GM23338 (cell line): ENCODE measurements at regions not wholly inside any gene's neighbourhood (a gene's known extent, or its start where the extent isn't known, plus 50 kb on each side); places are given as distances from the start of the nearest gene placed in this dataset.
"Not testable (repeated sequence)": the region's sequence is repeated elsewhere in the genome, so short reads cannot be mapped to it uniquely, and the experiment has no call there.

ENCODE experiments used
- ATAC-seq: fragments of 200-7000 bp; cut with Tn5 transposase; 3 replicates; pipeline ENCODE4 v1.9.1; 2020
- DNase-seq: peaks from one replicate; pipeline ENCODE4 v3.0.0-alpha.2; 2015; ENCODE audit warnings: low spot score
- H2AFZ ChIP-seq: fragments of 200-600 bp; sonication (generic); 2 replicates; pipeline ENCODE4 v1.8.0; 2016; ENCODE audit warnings: antibody characterized with exemption, mild to moderate bottlenecking, moderate library complexity
- H3F3A ChIP-seq: fragments of 200-600 bp; sonication (generic); replicated peaks from 2 replicates; pipeline ENCODE4 v1.8.0; 2017; ENCODE audit warnings: antibody characterized with exemption, mixed run types, low read depth
- H3K27ac ChIP-seq: fragments of 200-600 bp; sonication (generic); 2 replicates; pipeline ENCODE4 v1.6.1; 2016; ENCODE audit warnings: low read depth
- H3K27me3 ChIP-seq: fragments of 200-600 bp; sonication (generic); 2 replicates; pipeline ENCODE4 v1.8.0; 2016; ENCODE audit warnings: mild to moderate bottlenecking, mixed run types, moderate library complexity; ENCODE audit not compliant: insufficient read depth
- H3K36me3 ChIP-seq: fragments of 200-600 bp; sonication (generic); 2 replicates; pipeline ENCODE4 v1.8.0; 2016; ENCODE audit warnings: mild to moderate bottlenecking; ENCODE audit not compliant: insufficient read depth
- H3K4me1 ChIP-seq: fragments of 200-600 bp; sonication (generic); 2 replicates; pipeline ENCODE4 v1.8.0; 2016; ENCODE audit warnings: mild to moderate bottlenecking, moderate library complexity; ENCODE audit not compliant: insufficient read depth
- H3K4me2 ChIP-seq: fragments of 200-600 bp; sonication (generic); 2 replicates; pipeline ENCODE4 v1.7.1; 2017; ENCODE audit warnings: mixed run types
- H3K4me3 ChIP-seq: fragments of 200-600 bp; sonication (generic); 2 replicates; pipeline ENCODE4 v1.6.1; 2016; ENCODE audit warnings: mixed run types
- H3K79me2 ChIP-seq: fragments of 200-600 bp; sonication (generic); replicated peaks from 2 replicates; pipeline ENCODE4 v1.8.0; 2017; ENCODE audit warnings: mild to moderate bottlenecking; ENCODE audit not compliant: insufficient read depth
- H3K9me2 ChIP-seq: fragments of 200-600 bp; sonication (generic); 2 replicates; pipeline ENCODE4 v1.8.0; 2017; ENCODE audit not compliant: insufficient read depth
- H4K20me1 ChIP-seq: fragments of 200-600 bp; sonication (generic); replicated peaks from 2 replicates; pipeline ENCODE4 v1.8.0; 2017; ENCODE audit warnings: mild to moderate bottlenecking; ENCODE audit not compliant: insufficient read depth
- H3K27ac Mint-ChIP-seq: 2 replicates; pipeline ENCODE4 v1.8.0; 2020; ENCODE audit warnings: inconsistent platforms, mild to moderate bottlenecking, moderate library complexity, mixed read lengths
- H3K27me3 Mint-ChIP-seq: 3 replicates; pipeline ENCODE4 v1.8.0; 2022; ENCODE audit warnings: low read depth, mild to moderate bottlenecking, moderate library complexity, mixed read lengths, inconsistent platforms; ENCODE audit not compliant: insufficient read depth, poor library complexity
- H3K36me3 Mint-ChIP-seq: 3 replicates; pipeline ENCODE4 v1.8.0; 2021; ENCODE audit warnings: low read depth, mild to moderate bottlenecking, inconsistent platforms, moderate library complexity, mixed read lengths
- H3K4me1 Mint-ChIP-seq: 3 replicates; pipeline ENCODE4 v1.8.0; 2020; ENCODE audit warnings: mild to moderate bottlenecking, inconsistent platforms, mixed read lengths
- H3K4me3 Mint-ChIP-seq: 3 replicates; pipeline ENCODE4 v1.8.0; 2021; ENCODE audit warnings: moderate library complexity, mild to moderate bottlenecking, inconsistent platforms, mixed read lengths
- H3K9me3 Mint-ChIP-seq: 3 replicates; pipeline ENCODE4 v1.8.0; 2020; ENCODE audit warnings: moderate library complexity, mild to moderate bottlenecking, inconsistent platforms, mixed read lengths
- CTCF ChIP-seq, 2 experiments: fragments of 200-600 bp in 1 of 2; sonication (generic) in 1 of 2; conservative IDR thresholded peaks; 2 replicates each; pipeline versions ENCODE4 v1.5.1 to v1.6.1; 2016 to 2017; ENCODE audit warnings: antibody characterized with exemption in 2 of 2, low read depth in 2 of 2, mild to moderate bottlenecking in 2 of 2, moderate library complexity in 1 of 2
- EZH2 ChIP-seq: fragments of 200-600 bp; sonication (generic); IDR thresholded peaks from one replicate; pipeline ENCODE4 v1.8.0; 2017; ENCODE audit warnings: antibody characterized with exemption, mild to moderate bottlenecking, low read depth; ENCODE audit not compliant: unreplicated experiment
- JUNB ChIP-seq: IDR thresholded peaks from one replicate; pipeline ENCODE4 v1.6.1; 2016; ENCODE audit warnings: antibody characterized with exemption; ENCODE audit not compliant: unreplicated experiment
- ZNF462 ChIP-seq: fragments of 250-450 bp; sonication (Bioruptor Pico); IDR thresholded peaks from 2 replicates; pipeline ENCODE4 v1.5.0; 2020; ENCODE audit warnings: mild to moderate bottlenecking, moderate library complexity

DNA sequence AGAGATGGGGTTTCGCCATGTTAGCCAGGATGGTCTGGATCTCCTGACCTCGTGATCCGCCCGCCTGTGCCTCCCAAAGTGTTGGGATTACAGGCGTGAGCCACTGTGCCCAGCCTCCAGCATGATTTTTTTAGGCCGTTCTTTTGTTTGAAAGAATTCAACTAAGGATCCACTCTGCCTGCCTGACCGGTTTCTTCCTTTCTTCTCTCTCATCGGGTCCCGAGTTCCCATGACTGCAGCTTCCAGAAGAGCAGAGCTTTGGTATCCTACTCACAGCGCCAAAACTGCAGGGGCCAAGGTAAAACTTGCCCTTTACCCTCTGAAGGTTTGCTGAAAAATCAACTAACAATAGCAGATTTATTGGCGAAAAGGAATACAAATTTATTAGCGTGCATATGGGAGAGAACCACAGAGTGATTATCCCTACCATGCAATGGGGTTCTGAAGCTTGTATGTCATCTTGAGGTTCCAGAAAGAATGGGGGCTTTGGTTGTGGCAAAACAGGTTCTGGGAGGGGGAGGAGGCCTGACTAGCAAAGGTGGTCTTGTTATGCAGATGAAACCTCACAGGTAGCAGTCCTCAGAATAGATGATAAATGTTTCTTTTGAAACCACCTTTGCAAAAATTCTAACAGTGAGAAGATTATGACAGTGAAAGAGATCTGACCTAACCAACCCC lies 87.0 kb upstream of the MSH6 start (continued):
- TF ChIP-seq ZNF462 (CRISPR knock-in tag): peak; percentile 12; the same call in 1 of the 2 replicates
- no peak for TF ChIP-seq CTCF (conservative IDR thresholded peaks at IDR 0.05; ENCODE audit: low read depth in 2 of 2)
- no peak for TF ChIP-seq JUNB
- TF ChIP-seq EZH2: no peak

- ATAC-seq, H3K9me2 ChIP-seq, H3K79me2 ChIP-seq, DNase-seq, H3K4me2 ChIP-seq, H3K27me3 ChIP-seq, H2AFZ ChIP-seq, H3K4me3 Mint-ChIP-seq, H4K20me1 ChIP-seq, H3K4me3 ChIP-seq, H3K36me3 ChIP-seq: not testable (repeated sequence)
- peaks cover 14% of the 10 kb centered on the region; the same call in 1 of the 2 replicates for H3F3A ChIP-seq
- peak overlapping the region; percentile 97 for H3K27ac ChIP-seq
- peak overlapping the region; percentile 99 for H3K27ac Mint-ChIP-seq
- peaks cover 37% of the 10 kb centered on the region for H3K4me1 ChIP-seq
- H3K9me3 Mint-ChIP-seq: peaks cover 11% of the 10 kb centered on the region
- peaks cover 16% of the 10 kb centered on the region for H3K36me3 Mint-ChIP-seq
- peaks cover 53% of the 10 kb centered on the region for H3K4me1 Mint-ChIP-seq
- peaks cover 16% of the 10 kb centered on the region for H3K27me3 Mint-ChIP-seq
Observed at GRCh38 chr2:47694451-47694850, 88.5 kb upstream of the MSH6 start.

GRCh38 chr2:47690706-47691325 lies 92.1 kb upstream of the MSH6 start:
- H3K9me2 ChIP-seq, ATAC-seq: not testable (repeated sequence)

More at GRCh38 chr2:47690706-47691325, 92.1 kb upstream of the MSH6 start:
- H3K36me3 Mint-ChIP-seq, H3K9me3 Mint-ChIP-seq, H3K27ac ChIP-seq, H3K27me3 Mint-ChIP-seq, H3K4me3 ChIP-seq, DNase-seq, H2AFZ ChIP-seq, H3K79me2 ChIP-seq, H3K27ac Mint-ChIP-seq, H3K27me3 ChIP-seq, H4K20me1 ChIP-seq, H3K4me2 ChIP-seq, H3K4me3 Mint-ChIP-seq: not testable (repeated sequence)
- peaks cover 38% of the 10 kb centered on the region for H3K4me1 Mint-ChIP-seq
- peaks cover 13% of the 10 kb centered on the region; the same call in 1 of the 2 replicates for H3F3A ChIP-seq
- peaks cover 24% of the 10 kb centered on the region for H3K4me1 ChIP-seq
- H3K36me3 ChIP-seq: peaks cover 11% of the 10 kb centered on the region; the same call in 1 of the 2 replicates
